ENCODE measurements at regions not wholly inside any gene's neighbourhood (a gene's known extent, or its start where the extent isn't known, plus 50 kb on each side); places are given as distances from the start of the nearest gene placed in this dataset.

DNA sequence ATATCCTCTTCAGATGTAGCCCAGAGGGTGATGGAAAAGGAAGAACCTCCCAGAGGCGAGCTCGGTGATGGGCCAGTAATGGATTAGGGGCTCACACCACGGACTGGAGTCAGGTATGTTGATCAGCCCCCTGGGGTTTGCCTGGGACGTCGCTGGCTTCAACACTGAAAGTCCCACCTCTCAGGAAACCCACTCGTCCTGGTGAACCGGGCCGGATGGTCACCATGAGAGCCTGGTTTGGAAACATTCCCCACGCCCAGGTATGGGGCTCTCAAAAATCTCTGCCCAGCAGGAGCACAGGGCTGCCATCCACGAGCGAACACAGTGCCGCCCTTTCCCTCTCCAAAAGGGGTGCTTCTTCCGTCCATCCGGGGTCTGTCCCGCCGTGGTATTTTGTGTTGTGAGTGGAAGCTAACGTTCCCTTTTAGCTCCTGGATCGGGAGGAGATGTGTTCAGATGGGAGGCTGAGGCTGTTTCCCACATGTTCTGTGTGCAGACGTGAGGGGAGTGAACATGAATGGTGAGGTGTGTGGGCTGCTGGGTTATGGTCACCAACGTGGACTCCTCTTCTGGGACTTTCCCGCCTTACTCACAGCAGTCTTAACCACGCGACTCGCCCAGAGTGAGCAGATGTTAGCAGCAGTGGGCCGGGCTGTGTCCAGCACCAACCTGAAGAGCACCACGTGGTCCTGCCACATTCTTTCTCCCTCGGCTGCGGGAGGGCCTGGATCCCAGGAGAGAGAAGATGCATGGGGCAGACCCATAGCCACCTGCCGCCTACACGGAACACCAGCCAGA lies 139.2 kb downstream of the KIF26A start:
- DNase-seq: no peak

DNA sequence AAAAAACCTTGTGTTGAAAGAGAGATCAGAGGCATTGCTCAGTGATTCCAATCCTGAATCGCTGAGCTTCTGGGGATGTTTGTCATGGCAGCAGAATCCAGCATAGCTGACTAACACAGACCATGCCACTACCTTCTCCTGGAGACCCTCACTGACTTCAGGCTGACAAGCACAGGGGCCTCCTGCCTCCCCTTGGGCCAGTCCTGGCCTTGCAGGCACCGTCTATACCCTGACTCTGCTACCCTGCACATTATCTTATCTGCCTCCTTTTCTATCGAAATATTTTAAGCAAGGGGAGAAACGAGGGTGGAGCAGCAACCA lies 139.8 kb downstream of the KIF26A start:
- no peak for DNase-seq

DNA sequence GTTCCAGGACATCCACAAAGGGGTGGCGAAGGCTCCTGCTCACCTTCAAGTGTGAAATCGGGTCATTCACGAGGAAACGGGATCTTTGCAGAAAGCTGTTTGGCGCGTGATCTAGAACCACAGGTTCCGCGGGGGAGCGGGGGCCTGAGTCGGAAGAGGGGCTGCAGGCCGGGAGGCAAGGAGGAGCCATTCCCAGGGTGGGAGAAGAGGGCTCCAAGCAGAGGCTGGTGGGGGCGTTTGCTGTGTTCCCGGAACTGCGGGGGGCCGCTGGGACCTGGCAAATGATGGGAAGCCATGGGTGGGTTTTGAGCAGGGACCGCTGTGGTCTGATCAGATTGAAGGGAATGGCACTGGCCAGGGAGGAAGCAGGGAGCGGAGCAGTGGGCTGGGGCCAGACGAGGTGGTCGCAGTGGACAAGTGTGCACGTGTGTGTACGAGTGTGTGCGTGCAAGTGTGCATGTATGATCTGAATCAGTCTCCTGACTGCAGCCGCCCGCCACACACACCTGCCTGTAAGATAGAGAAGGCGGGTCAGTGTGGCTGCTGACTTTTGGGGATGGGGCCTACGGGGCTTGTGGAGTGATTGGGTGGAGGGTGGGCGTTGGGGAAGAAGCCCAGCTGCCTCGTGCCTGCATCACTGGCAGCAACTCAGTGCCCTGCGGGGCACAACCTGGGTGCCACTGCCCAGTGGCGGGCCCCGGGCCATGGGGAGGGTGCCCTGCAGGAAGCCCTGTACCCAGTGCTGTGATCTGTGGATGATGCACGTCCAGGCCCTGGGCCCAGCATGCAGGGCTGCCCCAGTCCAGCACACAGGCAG lies 141.9 kb downstream of the KIF26A start:
- no peak for DNase-seq

DNA sequence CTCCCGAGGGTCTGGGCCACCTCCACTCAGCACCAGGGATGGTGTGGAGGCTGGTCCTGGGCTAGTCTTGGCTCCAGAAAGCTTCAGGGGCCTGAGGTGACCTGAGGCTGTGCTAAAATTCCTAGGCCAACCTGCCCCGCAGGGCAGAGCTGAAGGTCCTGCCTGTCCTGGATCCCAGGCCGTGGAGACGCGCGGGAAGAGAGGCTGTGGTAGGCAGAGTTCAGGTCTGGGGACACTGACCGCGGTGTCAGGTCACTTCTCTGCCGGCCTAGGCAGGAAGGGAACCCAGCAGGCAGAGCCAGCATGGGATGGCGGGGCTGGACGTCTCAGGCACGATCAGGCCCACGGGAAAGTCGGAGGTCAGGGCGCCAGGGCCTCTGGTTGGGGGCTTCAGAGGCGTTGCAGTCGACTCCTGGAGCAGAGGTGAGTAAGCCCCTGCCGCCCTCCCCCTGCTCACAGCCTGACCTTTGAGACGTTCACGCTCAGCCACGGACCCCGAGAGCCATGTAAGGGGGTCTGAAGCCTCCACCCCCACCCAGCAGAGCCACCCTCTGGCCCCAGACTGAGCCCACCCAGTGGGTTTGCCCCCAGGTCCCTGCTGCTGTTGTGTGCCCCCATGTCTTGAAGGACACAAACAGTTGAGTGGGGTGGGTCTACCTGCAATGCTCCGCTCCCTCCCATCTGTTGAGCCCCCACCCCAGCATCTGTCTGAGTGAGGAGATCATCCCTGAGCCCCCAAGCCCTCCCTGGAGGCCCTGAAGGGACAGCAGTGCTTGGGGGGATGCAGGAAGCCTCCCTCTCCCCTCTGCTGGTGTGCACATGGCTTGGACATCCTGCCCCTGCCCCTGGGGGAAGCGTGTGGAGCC lies 142.7 kb downstream of the KIF26A start:
- DNase-seq: no peak

DNA sequence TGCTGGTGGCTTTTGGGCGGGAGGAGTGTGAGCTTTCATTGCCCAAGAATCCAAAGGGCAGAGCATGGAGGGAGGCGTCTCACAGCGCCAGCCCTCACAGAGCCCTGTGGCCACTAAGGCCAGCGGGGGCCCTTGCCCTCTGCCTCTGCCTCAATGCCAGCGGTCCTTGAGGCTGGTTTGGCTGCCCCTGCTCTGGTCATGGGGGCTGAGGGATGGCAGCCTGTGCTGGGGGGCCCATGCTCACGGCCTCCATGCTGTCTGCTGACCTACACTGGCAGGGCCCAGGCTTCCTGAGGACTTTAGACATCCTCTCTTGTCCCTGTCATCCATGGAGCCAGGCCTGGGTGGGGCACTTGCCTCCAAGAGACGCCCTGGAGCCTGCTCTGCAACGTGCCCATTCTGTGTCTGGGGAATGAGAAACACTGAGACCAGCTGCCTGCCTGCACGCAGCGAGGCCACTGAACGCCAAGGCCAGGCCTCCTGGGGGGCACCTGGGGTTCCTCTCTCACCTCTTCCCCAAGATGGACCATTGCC lies 143.4 kb downstream of the KIF26A start:
- no peak for DNase-seq

DNA sequence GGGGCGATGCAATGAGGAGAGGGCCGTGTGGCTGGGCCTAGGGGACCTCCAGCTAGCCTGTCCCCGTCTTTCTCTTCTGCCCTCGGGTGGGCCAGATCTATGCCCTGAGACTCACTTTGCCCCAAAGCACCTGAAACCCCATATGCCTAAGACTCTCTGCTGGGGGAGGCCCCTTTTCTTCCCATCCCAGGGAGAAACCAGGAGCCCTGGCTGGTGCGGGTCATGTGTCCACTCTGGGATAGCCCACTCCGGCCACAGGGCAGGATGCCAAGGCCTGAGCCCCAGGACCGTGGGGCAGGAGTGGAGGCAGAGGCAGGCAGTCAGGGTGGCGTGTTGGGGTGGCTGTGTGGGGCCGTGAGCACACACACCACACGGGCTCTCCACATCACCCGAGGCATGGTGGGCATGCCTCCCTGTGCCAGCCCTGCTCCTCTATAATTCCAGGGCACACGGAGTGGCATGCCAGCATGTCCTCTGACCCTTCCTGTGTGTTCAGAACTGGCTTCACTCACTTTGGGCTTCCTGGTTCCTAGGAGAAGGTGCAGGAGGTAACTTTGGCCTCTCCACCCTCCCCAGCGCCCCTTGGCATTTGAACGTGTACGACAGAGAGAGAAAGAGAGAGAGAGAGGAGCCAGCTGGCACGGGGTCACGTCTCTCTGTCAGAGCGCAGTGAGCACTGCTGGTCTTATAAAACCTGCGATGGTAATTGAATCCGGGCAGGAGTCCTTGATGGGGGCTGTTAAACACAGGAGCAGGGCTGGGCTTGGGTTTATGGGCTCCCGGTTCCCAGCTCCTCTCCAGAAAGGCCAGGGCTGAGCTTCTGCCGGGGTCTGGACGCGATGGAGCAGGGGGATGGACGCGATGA lies 144.2 kb downstream of the KIF26A start:
- DNase-seq: no peak

DNA sequence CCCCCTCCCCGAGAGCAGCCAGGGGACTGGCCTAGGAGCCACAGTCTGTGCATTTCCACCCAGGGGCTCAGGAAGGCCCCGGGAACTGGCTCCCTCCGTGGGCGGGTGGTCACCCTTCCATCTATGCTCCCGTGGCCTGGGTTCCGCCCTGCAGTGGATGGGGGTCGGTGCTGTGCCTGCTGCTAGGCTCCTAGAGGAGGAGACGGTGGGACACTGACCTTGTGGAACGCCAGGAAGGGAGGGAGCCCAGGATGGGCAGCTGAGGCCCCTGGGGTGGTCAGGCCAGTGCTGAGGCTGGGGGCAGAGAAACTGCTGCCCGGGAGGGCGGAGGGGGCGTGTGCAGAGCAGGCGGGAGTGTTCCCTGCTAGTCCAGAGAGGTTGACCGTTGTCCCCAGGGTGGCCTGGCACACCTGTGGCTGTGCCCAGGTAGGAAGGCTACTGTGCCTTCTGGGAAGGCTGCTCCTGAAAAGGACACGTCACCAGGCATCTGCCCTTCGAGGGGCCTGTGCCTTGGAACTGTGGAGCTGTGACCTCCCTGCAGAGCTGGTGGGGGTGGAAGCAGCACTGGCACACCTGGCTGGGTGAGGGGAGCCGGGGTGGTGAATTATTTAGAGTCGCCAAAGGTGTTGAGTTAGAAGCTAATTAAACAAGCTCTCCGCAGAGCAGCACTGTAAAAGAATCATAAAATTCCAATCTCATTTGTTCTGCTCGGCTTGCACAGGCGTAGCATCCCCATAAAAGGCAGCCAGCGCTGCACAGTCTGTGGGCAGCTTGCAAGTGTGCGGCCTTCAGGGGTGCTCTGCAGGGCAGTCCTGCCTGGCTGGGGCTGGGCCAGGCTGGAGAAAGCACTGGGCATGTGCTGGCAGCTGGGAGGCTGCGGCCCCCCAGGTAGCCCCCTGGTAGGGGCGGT lies 145.1 kb downstream of the KIF26A start:
- DNase-seq: no peak

DNA sequence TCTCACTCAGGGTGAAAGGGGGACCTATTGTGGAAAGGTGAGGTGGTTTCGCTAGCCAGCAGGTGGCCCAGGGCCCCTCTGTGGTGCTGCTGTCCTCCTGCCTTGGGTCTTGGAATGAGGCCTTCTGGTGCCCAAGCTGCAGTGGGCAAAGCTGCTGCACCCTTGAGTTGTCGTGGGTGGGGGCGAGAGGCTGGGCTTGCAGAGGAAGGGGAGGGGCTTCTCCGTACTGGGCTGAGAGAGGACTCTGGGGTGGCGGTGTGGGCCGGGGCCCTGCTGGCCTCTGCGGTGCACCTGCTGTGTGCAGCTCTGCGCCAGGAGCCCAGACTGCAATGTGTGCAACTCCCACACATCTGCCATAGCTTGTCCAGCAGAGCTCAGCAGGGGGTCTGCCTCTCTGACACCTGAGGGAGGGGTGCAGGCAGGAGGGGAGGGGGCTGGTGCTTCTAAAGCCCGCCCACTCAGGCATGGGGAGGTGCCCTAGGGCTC lies 145.8 kb downstream of the KIF26A start:
- no peak for DNase-seq

DNA sequence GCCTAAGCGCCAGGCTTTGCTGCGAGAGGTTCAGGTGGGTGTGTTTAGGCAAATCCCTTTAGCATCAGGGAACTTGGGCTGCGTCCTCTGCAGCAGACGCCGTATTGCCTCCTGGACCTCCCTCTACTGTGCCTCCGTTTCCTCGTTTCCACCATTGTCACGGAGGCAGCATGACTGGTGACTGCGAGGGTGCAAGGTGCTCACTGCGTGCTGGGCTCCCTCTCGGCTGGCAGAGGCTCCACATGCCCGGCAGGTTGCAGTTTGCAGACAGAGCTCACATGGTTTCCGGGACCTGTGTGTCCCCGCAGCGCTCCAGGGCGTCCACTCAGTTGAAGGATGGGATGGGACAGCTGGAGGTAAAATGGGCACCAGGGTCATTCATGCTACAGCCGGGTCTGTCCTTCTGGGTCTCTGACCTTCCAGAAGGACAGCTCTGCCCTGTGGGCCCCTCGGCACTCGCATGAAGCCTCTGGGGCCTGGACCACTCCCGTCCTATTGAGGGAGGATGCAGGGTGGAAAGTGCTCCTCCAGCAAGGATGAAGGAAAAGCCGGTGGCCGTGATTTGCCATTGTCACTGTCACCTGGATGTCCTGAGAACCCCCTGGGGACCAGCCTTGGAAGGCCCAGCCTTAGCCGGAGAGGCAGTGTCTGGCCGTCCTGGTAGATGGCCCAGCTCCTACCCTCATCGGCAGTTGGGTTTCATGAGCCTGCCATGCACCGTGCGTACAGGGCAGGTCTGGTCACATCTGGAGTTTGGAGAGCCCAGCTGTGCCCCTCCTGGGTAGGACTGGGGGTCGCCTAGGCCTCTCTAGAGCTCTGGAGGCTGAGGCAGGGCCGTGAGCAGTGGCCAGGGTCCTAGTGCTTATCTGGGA lies 146.5 kb downstream of the KIF26A start:
- DNase-seq: no peak

DNA sequence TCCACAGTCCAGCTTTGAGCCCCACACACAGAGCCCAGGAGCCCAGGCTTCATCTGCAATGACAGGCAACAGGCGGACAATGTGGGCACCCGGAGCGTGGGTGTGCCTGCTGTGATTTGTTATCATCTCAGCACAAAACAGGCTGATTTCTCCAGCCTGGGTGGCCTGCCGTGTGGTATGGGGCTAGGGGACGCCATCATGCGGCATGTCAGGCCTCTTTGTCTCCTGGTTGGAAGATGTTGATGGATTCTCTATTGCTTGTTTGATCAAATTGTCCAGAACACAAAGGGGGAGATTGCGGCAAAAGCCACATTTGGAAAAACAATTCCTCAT lies 147.1 kb downstream of the KIF26A start:
- DNase-seq: no peak

DNA sequence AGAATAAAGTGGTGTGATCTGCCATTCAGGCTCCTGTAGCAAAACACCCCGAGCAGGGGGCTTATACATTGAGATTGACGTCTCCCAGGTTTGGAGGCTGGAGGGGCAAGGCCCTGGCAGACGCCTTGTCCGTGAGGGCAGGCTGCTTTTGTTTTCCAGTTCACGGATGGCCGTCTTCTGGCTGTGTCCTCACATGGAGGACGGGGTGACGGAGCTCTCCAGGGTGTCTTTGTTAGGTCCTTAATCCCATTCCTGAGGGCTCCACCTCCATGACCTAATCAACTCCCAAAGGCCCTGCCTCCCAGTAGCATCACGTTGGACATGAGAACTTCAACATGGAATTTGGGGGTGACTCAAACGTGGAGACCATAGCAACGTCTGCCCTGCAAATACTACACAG lies 147.7 kb downstream of the KIF26A start:
- no peak for DNase-seq

DNA sequence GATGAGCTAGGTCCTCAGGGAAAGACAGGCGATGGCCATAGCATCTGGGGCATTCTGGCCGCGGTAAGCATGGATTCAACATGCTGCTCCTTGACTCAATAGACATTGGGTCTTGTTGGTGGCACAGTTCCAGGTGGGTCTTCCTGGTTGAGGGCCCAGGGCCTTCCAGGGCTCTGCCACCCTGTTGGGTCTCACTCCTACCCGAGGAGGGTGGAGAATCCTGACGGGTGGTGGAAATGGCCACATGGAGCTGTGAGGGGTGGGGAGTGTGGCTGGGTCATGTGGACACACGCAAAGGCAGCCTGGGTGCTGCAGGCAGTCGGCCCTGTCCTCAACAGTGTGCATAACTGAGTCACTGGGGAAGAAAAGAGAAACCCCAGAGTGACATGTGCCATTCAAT lies 148.1 kb downstream of the KIF26A start:
- no peak for DNase-seq

DNA sequence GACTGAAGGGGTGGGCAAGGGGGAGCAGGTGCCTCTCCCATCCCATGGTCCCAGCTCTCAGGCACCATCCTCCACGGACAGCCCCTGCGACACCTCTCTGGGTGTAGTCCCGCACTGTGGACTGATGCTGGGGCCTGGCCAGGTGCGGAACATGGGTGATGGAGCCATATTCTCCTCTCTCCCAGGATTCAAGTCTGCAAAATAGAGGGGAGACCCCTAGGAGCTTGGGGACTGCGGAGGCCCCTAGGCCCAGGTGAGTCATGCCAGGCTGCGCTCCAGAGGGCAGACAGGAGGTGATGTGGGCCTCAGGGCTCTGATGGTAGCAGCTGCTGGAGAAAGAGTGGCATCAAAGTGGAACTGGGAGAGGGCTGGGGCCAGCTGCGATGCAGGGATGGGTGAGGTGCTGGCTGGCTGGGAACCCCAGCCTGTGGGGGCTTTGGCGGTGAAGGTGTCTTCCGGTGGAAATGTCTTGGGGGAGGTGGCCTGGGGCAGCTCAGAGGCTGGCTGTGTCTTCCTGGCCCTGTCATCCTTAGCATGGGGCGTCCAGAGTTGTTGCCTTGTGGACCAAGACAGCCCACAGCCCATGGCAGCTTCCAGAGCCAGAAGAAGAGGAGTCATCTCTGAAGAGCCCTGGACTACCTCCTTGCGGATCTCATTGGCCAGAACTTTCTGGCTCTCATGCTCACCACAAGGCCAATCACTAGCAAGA lies 149.1 kb downstream of the KIF26A start:
- no peak for DNase-seq

DNA sequence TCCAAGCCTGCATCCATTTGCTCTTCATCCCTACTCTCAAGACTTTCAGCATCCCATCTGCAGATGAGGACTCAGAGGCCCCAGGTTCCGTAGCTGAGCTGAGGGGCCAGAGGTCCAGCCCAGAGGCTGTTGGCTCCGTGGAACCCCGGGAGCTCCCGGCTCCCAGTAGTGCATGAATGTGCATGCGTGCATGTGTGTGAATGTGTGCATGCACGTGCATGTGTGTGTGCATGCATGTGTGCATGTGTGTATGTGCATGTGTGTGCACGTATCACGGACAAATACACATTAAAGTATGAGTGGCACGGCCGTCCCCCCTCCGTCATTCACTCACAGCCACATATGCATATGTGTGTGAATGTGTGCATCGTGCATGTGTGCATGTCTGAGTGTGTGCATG lies 149.9 kb downstream of the KIF26A start:
- no peak for DNase-seq

DNA sequence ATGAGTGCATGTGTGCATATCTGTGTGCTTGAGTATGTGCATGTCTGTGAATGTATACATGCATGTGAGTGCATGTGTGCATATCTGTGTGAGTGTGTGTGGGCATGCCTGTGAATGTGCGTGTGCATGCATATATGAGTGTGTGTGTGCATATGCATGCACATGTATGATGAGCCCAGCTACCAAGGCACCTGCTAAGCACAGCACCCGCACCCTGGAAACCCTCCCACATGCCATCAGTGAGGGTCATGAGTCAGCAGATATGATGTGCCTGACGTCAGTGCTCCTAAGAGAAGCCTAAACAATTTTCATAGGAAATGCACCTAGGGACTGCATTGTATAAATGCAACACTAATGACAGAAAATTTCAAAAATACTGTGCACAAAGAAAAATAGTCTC lies 151.1 kb downstream of the KIF26A start:
- DNase-seq: no peak

DNA sequence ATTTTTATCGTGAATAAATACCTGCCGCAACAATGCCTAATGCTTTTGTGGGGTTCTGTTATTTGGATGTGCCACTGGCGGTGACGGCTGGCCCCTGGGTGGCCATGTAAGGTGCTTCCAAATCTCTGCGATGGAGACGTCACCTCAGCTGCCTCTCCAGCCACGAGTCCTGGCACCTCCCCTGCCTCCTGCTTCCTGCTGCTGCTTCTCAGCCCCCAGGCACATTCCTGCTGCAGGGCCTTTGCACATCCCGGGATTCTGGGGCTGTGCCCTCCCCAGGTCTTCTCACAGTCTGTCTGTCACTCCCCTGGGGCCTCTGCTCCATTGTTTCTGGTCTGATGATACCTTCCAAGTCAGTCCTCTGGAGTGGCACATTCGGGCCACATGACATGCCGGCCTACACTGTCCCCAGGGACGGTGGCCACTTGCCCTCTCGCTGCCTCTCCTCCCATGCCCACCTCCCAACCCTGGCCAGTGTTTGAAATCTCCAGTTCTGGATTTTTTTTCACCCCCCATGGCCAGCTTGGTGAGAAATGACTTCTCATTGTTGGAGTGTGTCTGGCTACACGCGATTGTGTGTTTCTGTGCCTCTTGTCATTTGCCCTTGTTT lies 151.8 kb downstream of the KIF26A start:
- no peak for DNase-seq

DNA sequence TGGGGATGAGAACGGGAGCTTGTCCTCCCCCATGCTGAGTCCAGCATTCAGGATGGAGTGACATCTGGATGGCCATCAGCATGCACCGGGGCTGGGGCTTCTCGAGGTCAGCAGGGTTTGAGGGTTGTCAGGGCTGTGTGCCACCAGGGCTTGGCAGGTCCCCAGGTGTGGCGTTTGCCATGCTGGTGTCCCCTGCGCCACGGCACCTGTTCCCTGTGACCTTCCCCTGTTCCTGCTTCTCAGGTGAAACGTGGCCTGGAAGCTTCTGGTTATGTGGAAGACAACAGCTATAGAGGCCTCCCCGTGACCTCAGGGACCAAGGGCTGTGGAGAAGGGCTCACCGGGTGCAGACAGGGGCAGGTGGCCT lies 152.4 kb downstream of the KIF26A start:
- DNase-seq: no peak

DNA sequence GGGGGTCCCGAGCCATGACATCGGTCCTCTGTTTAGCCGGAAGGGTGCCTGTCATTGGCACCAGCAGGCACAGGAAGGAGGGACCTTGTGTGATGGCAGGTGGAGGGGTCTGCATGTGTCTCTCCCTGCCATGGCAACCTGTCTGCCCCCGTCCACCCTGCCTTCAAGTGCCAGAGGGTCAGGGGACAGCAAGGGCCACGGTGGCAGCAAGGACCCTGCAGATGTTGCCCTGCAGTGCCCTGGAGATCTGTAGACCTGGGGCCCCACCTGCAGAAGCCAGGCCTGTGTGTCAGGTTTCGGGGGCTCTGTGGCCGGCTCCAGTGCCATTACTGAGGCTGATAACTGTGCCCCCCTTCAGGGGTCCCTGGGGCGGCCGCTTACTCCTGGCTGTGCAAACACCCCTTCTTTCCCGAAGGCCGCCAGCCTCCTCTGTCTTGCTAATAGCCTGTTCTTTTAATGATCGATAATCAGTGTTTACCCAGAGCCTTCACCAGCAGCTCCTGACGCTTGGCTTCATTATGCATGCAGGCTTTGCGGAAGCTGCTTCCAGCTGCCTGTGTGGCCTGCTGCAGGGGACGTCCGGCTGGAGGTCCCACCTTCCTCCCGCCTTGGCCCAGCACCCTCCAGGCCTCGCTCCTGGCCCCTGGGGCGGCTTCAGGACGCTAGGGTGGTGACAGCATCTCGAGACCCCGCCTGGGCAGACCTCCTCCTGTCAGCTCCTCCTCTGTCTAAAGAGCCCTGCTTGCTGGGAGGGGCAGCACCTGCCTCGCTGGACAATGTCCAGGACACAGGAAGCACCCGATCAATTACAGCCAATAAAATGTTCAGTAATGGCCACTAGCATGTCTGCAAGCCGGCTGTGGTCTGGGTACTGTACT lies 153.0 kb downstream of the KIF26A start:
- no peak for DNase-seq

All from midbrain (tissue), 1 donor.